Adrenal gland (tissue), 5 donors: ENCODE measurements at regions not wholly inside any gene's neighbourhood (a gene's known extent, or its start where the extent isn't known, plus 50 kb on each side); places are given as distances from the start of the nearest gene placed in this dataset.

Source experiments
- CTCF ChIP-seq, 6 experiments: fragments of 450-650 bp in 4 of 6; fragments of 200-600 bp in 2 of 6; sonication (generic) in 1 of 6; IDR thresholded peaks; 1 replicate in 5 of 6; 2 replicates in 1 of 6; pipeline versions ENCODE4 v1.5.1 to v1.8.0; 2016 to 2021; ENCODE audit warnings: antibody characterized with exemption in 6 of 6, mild to moderate bottlenecking in 2 of 6, moderate library complexity in 1 of 6
- POLR2A ChIP-seq, 2 donors: fragments of 450-650 bp; IDR thresholded peaks; one replicate each; pipeline ENCODE4 v1.6.1; 2017; ENCODE audit warnings: antibody characterized with exemption in 2 of 2, mild to moderate bottlenecking in 2 of 2, moderate library complexity in 1 of 2
- donor health status: DM: no; HTN: no; CAD: no.

GRCh38 chr5:74460694-74461093, 179.8 kb downstream of the ENC1 start:
- TF ChIP-seq POLR2A (IDR thresholded peaks at IDR 0.05) (no peak), CTCF (IDR thresholded peaks at IDR 0.05) (no peak)
